GM21529 (cell line): ENCODE measurements at regions not wholly inside any gene's neighbourhood (a gene's known extent, or its start where the extent isn't known, plus 50 kb on each side); places are given as distances from the start of the nearest gene placed in this dataset.
"Not testable (repeated sequence)": the region's sequence is repeated elsewhere in the genome, so short reads cannot be mapped to it uniquely, and the experiment has no call there.

ENCODE experiments used
- ATAC-seq: cut with Tn5 transposase; IDR thresholded peaks from one replicate; pipeline ENCODE4 v1.9.1; 2021; ENCODE audit not compliant: unreplicated experiment

- ATAC-seq: no peak
Observed at GRCh38 chr4:186775902-186776301, 52.2 kb upstream of the FAT1 start.

- ATAC-seq: no peak
Observed at GRCh38 chr4:186778134-186778533, 54.5 kb upstream of the FAT1 start.

GRCh38 chr4:186780291-186781031, 56.8 kb upstream of the FAT1 start:
- ATAC-seq: no peak

- no peak for ATAC-seq
Observed at GRCh38 chr4:186781032-186781917, 57.6 kb upstream of the FAT1 start.

GRCh38 chr4:186782302-186782701, 58.6 kb upstream of the FAT1 start:
- ATAC-seq: no peak

GRCh38 chr4:186787536-186787935, 63.9 kb upstream of the FAT1 start:
- no peak for ATAC-seq

GRCh38 chr4:186789651-186790050, 66.0 kb upstream of the FAT1 start:
- no peak for ATAC-seq

GRCh38 chr4:186790630-186791029, 67.0 kb upstream of the FAT1 start:
- no peak for ATAC-seq

- no peak for ATAC-seq
Observed at GRCh38 chr4:186792728-186793366, 69.2 kb upstream of the FAT1 start.

- no peak for ATAC-seq
Observed at GRCh38 chr4:186798951-186799659, 75.4 kb upstream of the FAT1 start.

- no peak for ATAC-seq
Observed at GRCh38 chr4:186805020-186805820, 81.6 kb upstream of the FAT1 start.

GRCh38 chr4:186805917-186806316, 82.3 kb upstream of the FAT1 start:
- ATAC-seq: not testable (repeated sequence)

GRCh38 chr4:186806679-186807421, 83.2 kb upstream of the FAT1 start:
- no peak for ATAC-seq

- no peak for ATAC-seq
Observed at GRCh38 chr4:186807808-186808629, 84.4 kb upstream of the FAT1 start.

GRCh38 chr4:186808630-186809018, 85.0 kb upstream of the FAT1 start:
- no peak for ATAC-seq

GRCh38 chr4:186809070-186809469, 85.4 kb upstream of the FAT1 start:
- no peak for ATAC-seq

- ATAC-seq: no peak
Observed at GRCh38 chr4:186810613-186811150, 87.0 kb upstream of the FAT1 start.

- ATAC-seq: no peak
Observed at GRCh38 chr4:186812592-186812991, 88.9 kb upstream of the FAT1 start.
